ENCODE measurements at regions not wholly inside any gene's neighbourhood (a gene's known extent, or its start where the extent isn't known, plus 50 kb on each side); places are given as distances from the start of the nearest gene placed in this dataset.

DNA sequence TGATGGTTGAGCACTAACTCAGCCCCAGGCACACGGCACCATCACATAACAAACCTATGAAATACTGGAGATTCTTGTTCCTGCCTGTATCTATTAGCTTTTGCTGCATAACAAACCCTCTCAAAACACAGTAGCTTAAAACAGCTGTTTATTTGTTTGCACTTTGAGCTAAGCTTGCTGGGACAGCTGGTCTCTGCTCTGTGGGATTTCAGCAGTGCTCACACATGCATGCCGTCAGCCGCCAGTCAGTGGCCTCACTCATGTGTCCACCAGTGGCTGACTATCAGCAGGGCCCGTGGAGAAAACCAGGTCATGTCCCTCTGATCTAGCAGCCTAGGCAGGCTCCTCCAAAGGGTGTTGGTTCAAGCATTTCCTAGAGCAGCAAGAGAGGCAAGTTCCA, 52.8 kb upstream of the RAB12 start:
- no peak for TF ChIP-seq EZH2 (IDR thresholded peaks at IDR 0.05; ENCODE audit: insufficient read depth, poor library complexity, severe bottlenecking)
- TF ChIP-seq EZH2phosphoT487 (IDR thresholded peaks at IDR 0.05; ENCODE audit: insufficient read depth, low read depth), result no peak

Measured in GM23248 (cell line).